Retinal pigment epithelial cell (primary cell): ENCODE measurements at regions not wholly inside any gene's neighbourhood (a gene's known extent, or its start where the extent isn't known, plus 50 kb on each side); places are given as distances from the start of the nearest gene placed in this dataset.

Source experiments
- DNase-seq: peaks from one replicate; pipeline ENCODE4 v3.0.0-alpha.2; 2010; ENCODE audit warnings: low read depth
- H3K4me3 ChIP-seq: 2 replicates; pipeline ENCODE4 v1.5.1; 2011; ENCODE audit warnings: mild to moderate bottlenecking, low read length, control low read depth, moderate library complexity
- TF ChIP-seq, protein P1 (sequence below): conservative IDR thresholded peaks from 2 replicates; pipeline ENCODE4 v1.5.1; 2011; ENCODE audit warnings: low read depth, low read length, control low read depth, inconsistent platforms

- H3K4me3 ChIP-seq, result no peak overlapping the region
- no peak for DNase-seq
- TF ChIP-seq, protein P1, sequence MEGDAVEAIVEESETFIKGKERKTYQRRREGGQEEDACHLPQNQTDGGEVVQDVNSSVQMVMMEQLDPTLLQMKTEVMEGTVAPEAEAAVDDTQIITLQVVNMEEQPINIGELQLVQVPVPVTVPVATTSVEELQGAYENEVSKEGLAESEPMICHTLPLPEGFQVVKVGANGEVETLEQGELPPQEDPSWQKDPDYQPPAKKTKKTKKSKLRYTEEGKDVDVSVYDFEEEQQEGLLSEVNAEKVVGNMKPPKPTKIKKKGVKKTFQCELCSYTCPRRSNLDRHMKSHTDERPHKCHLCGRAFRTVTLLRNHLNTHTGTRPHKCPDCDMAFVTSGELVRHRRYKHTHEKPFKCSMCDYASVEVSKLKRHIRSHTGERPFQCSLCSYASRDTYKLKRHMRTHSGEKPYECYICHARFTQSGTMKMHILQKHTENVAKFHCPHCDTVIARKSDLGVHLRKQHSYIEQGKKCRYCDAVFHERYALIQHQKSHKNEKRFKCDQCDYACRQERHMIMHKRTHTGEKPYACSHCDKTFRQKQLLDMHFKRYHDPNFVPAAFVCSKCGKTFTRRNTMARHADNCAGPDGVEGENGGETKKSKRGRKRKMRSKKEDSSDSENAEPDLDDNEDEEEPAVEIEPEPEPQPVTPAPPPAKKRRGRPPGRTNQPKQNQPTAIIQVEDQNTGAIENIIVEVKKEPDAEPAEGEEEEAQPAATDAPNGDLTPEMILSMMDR, result no peak
Observed at GRCh38 chr6:169395080-169395805, 141.6 kb upstream of the THBS2 start.

- H3K4me3 ChIP-seq, result no peak overlapping the region
- no peak for DNase-seq
- TF ChIP-seq, protein P1, result no peak
Observed at GRCh38 chr6:169393753-169394152, 140.1 kb upstream of the THBS2 start.

- TF ChIP-seq, protein P1, result no peak
- no peak overlapping the region for H3K4me3 ChIP-seq
- DNase-seq, result no peak
Observed at GRCh38 chr6:169391473-169392071, 137.9 kb upstream of the THBS2 start.

DNA sequence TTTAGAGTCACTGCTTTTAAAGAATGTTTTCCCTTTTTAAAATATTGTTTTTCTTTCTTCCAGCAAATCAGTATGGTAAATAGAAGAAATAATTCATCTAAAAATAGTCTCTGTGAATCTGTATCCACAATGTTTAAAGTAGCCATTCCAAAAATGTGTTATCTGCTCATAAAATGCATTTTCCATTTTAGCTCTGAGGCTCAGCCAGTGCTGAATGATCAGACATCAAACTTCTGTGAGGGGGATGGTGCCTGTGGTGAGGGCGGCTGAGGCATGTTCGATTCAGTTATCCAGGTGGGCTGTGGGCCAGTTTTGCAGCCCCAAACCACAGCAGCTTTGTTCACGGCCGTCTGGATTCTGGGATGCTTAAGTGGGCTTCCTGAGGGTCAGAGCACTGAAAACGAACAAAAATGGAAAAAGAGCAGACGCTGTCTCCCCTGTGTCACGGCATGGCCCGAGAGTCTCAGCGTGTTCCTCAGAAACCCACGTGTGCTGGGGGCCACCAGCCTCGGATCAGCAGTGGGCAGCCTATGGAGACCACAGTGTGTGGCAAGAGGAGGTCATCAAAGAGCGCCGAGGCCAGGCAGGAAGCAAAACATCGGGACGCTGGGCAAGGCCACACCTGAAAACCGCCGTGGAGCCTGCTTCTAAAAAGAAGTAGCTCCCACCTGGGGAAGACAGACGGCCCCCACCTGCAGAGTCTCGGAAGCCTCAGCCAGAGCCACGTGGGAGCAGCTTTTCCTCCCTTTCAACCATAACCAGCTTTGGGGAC is 134.9 kb upstream of the THBS2 start:
- TF ChIP-seq, protein P1, result no peak
- no peak for DNase-seq
- no peak overlapping the region for H3K4me3 ChIP-seq

DNA sequence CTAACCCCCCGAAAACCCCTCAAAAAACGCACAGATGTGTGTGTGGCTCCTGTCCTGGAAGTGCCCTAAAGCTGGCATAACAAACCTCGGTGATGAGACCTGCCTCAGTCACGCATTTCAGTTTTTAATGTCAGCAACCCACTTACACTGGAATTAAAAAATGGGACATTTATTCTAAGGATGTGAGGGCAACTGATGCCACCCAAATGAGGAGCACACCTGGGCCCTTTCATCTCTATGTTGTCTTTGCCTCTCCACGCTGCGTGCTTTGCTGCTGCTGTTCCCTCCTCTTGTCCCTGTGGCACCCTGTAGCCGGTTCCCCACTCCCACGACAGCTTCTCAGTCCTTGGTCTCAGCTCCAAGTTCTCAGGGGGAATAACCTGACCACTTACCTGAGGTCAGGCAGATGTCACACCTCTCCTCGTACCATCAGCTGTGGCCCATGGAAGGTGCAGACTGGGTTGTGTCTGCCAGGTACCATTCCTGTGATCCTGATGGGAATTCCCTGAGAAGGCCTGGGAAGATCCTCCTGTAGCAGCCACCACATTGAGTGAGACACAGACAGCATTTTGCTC is 134.2 kb upstream of the THBS2 start:
- TF ChIP-seq, protein P1, result no peak
- H3K4me3 ChIP-seq, result no peak overlapping the region
- DNase-seq, result no peak

GRCh38 chr6:169386411-169387057 is 132.9 kb upstream of the THBS2 start:
- no peak overlapping the region for H3K4me3 ChIP-seq
- DNase-seq, result no peak
- TF ChIP-seq, protein P1, result no peak
